NCI-H460 (cell line): ENCODE measurements at regions not wholly inside any gene's neighbourhood (a gene's known extent, or its start where the extent isn't known, plus 50 kb on each side); places are given as distances from the start of the nearest gene placed in this dataset.

ENCODE experiments used
- DNase-seq: peaks from one replicate; pipeline ENCODE4 v3.0.0-alpha.2; 2016; ENCODE audit warnings: low read depth; ENCODE audit errors: extremely low read depth
- small RNA-seq, 2 experiments: library from RNA; depleted of rRNA; stranded (forward); fragments of <200 nt; gene quantifications; one replicate each; pipeline ENCODE3, GENCODE V24; 2014

DNA sequence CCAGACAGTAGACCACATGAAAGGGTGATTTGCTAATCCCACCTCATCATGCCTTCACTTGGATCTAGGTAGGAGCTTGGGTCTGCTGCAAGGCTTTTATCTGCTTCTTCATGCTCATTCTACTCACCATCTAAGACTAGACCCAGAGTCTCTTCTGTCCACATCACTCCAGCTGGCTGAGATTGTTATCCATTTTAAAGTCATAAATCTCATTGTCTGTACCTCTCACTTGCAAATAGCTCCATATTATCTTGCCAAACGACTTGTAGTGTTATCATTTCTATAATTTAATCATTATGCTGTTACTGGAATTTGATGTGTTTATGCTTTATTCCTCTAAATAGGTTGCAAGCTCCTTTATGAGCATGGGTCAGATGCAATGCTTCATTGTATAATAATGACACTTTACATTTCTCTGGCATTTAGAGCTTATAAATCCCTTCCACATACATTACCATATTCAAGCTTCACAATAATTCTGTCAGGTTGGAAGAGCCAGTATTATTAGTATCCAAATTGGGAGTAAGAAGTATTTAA is 254.2 kb upstream of the SORL1-AS1 start:
- no peak for DNase-seq

DNA sequence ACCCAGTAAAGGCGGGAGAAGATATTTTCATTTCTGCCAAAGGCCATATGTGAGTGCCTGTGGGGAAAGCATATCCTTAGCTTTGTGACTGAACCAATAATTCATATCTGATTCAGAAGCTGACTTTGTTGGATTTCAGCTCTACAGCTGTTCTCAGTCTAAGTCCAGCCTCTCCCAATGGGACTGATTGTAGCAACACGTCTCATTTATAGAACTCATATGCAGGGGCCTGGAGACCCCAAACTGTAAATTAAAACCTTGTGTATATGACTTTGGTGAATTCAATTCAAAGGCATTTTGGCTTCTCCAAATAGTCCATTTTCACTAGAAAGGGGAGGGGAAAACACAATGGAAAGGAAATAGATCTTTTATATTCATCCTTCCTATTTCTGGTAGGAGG is 250.4 kb upstream of the SORL1-AS1 start:
- DNase-seq = no peak

DNA sequence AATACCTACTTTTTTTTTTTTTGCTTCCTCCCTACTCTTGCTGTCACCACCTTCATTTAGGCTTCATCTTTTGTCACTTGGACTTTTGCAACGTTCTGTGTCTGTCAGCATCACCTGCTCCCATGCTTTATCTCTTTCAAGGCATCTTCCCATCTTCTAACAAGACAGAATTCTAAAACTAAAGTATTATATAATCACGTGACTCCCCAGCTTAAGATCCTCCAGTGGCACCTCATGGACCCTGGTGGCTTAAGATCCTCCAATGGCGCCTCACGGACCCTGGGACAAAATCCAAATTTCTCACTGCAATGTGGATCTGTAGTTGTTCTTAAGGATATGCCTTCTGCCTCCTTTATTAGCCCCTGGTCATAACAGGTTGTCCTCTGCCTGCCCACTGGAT is 248.2 kb upstream of the SORL1-AS1 start:
- no peak for DNase-seq

DNA sequence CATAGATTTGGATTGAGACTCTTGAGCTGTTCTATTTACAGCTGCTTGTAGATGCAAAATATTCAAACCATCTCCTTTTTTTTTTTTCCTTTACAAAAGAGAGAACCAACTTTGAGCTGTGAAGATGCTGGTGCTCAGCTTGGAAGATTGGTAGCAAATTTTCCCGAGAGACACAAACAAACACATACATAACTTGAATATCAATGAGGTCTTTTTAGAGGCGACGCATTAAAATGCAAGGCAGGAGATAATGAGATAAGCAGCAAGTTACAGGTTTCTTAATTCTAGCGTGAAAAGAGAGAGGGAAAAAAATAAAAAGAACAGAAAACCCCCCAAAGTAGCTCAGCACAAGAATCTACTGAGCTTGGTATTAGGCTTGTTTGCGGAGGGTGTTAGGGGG is 247.0 kb upstream of the SORL1-AS1 start:
- no peak for DNase-seq

DNA sequence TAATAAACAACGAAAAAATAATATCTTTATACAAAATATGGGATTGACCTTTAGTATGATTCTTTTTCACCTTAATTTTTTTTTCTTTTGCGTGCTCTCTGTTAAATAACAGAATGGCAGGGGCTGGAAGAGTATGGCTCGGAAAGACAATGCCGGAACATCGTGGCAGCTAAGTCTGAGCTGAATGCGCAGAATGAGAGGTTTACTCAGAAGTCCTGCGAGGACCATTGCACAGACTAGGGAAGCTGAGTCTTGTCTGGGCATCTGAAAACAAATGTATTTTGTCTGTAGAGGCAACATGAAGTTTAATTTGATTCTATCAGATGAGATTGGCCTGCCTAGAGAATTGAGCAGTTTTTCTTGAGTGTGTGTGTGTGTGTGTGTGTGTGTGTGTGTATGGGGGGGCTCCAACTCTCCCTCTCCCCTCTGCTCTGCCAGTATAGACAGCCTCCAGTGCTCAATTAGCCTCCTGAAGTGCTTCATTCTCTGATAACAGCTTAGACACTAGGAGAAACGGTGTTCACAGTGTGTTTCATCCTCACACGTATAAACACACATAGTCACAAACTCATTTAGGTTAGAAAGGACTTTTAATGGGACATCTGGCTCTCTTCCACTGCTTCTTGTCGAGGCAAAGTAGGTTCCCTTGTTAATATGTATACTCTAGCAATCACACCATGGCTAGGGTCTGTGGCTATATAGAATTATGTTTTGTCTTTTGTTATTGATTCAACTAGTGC is 244.3 kb upstream of the SORL1-AS1 start:
- DNase-seq = no peak

DNA sequence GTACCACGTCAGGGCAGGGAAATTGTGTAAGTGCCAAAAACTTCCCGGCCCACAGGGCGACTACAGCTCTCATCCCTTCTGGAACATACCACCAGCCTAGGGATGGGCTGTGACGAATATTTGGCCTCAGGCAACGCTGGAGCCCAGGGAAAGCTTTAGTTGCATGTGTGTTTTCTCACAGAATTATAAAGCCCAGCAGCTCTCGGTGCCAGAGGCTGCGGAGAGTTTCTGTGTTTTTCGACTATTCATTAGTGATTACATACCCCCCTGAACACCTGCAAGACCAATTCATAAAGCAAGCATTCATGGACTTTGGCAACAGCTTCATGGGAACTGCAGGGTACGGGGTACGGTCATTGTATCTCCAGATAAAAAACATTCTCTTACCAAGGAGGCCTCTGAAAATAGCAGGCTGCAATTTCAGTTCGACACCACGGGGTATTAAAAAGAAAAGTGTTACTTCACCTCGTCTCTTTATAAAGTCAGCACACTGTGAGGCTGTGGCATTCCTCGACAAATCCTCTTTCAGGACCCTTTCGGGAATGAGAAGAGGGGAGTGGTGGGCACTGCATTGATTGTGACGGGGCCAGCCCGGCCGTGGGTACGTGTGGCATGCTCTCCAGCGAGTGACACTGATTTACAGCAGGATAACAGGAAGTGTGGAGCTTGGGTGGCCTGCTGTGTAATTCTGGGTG is 243.6 kb upstream of the SORL1-AS1 start:
- no peak for DNase-seq

DNA sequence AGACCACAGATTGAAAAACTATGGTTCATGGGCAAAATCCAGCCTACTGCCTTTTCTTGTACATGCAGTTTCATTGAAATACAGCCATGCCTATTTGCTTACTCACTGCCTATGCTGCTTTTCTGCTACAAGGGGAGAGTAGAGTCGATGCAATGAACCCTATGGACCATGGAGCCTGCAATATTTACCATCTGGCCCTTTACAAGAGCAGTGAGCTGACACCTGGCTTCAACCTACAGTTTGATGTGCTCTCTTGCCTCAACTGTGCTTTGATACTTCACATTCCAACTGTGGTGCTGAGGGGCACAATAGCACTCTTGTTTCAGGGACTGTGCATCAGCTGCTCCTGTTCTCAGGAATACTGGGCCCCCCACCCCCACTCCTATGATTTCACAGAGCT is 239.5 kb upstream of the SORL1-AS1 start:
- no peak for DNase-seq

DNA sequence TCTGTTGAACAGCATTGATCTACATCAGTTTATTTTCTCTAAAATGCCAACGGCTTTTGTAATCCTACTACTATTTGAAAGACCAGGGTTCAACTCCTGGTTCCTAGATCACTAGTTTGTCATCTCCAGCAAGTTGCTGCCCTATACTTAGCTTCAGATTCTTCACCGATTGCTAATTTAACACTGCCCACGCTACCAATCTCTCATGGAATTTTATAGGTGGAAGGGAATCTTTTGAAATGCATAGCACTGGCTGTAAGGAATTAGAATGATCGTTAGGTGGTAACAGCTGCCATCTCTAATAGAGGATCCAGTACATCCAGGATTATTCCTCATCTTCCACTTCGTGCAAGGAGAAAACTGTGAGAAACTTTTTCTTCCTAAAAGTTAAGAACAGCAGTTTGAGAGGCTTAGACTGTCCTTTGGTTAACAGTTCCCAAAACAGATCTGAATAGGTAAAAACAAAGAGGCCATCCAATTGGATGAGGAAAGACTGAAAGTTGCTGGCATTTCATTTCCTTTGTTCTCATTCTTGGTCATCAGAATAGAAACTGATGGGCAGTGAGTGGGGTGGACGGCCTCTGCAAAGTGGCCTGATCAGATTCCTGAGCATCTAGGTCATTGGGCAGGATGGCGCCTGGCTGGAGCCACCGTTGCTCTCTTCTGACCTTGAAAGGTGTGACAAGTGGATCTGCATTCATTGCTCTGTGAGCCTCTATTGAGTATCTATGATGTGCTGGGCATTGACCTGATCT is 236.3 kb upstream of the SORL1-AS1 start:
- no peak for DNase-seq

DNA sequence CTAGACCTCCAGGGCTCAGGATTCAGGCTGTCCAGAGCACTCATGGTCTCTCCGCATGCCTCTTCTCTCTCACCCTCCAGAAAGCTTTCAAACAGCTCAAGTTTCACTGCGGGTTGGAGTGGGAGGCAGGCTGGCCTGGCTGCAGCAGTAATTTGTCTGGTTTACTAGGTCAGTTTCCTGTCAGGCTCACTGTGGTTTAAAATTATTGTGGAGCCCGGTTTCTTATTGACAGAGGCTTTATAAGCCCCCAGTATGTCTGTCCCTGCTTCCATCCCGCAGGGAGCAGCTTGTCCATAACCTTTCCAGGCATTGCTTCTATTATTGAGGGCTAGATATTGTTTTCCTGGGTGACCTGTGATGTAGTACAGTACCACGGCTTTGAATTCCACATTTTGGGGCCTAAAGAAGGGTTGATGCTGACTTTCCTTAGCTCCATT is 235.3 kb upstream of the SORL1-AS1 start:
- no peak for DNase-seq

DNA sequence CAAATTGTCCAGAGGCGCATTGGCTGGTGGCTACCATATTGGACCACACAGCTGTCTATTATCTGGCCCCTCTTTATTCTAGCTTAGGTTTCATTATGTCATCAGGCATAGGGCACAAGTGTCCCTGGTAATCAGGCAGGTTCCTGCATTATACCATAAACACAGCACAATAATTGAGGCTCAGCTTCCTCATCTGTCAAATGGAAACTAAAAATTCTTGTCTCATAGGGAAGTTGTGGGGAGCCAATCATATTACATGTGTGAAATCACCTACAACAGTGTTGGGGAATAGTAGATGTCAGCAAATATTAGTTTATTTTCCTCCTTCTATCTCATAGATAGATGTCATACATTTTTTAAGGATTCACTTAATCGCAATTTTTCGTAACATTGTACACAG is 231.0 kb upstream of the SORL1-AS1 start:
- DNase-seq = no peak

Small RNAs in the stretch of these regions (small RNA-seq; reads per million reads assigned to genes)
- 0 reads per million in 2 experiments for gene RNU6-256P
